ENCODE measurements at regions not wholly inside any gene's neighbourhood (a gene's known extent, or its start where the extent isn't known, plus 50 kb on each side); places are given as distances from the start of the nearest gene placed in this dataset.

DNA sequence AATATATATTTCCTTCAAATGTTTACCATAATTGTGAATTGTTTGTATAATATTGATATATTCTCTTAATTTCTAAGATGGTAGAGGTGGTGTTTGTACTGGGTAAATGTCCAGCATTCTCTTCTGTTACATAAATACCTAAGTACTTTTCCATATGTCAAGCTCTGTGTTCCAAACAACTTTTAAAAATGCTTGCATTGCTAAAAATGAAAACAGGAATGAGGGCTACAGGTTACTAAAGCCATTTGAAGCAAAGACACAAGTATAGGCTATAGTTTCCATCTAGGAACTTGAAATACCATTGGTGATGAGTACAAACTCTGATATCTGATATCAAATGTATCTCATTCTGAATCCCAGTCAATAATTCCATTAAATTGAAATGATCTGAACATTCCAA, 233.6 kb upstream of the SORCS1 start:
- TF ChIP-seq POLR2A (IDR thresholded peaks at IDR 0.05; ENCODE audit: low read depth, low read length) (no peak), POLR2AphosphoS5 (IDR thresholded peaks at IDR 0.05; ENCODE audit: low read depth, low read length) (no peak)
